GM12892 (cell line): ENCODE measurements at regions not wholly inside any gene's neighbourhood (a gene's known extent, or its start where the extent isn't known, plus 50 kb on each side); places are given as distances from the start of the nearest gene placed in this dataset.
"Not testable (repeated sequence)": the region's sequence is repeated elsewhere in the genome, so short reads cannot be mapped to it uniquely, and the experiment has no call there.

ENCODE experiments used
- POLR2A ChIP-seq: IDR thresholded peaks from 2 replicates; pipeline ENCODE4 v1.6.1; 2011; ENCODE audit warnings: low read depth, low read length, control low read depth
- POLR2AphosphoS5 ChIP-seq: IDR thresholded peaks from 2 replicates; pipeline ENCODE4 v1.6.1; 2011; ENCODE audit warnings: low read depth, low read length, control low read depth
- TAF1 ChIP-seq: IDR thresholded peaks from 2 replicates; pipeline ENCODE4 v1.6.1; 2011; ENCODE audit warnings: low read depth, mild to moderate bottlenecking, control low read depth, low read length, borderline replicate concordance

GRCh38 chr9:41771693-41772092 is 357.5 kb downstream of the CNTNAP3B start:
- not testable (repeated sequence) for TF ChIP-seq POLR2A, TAF1, POLR2AphosphoS5
